ENCODE measurements at regions not wholly inside any gene's neighbourhood (a gene's known extent, or its start where the extent isn't known, plus 50 kb on each side); places are given as distances from the start of the nearest gene placed in this dataset.

DNA sequence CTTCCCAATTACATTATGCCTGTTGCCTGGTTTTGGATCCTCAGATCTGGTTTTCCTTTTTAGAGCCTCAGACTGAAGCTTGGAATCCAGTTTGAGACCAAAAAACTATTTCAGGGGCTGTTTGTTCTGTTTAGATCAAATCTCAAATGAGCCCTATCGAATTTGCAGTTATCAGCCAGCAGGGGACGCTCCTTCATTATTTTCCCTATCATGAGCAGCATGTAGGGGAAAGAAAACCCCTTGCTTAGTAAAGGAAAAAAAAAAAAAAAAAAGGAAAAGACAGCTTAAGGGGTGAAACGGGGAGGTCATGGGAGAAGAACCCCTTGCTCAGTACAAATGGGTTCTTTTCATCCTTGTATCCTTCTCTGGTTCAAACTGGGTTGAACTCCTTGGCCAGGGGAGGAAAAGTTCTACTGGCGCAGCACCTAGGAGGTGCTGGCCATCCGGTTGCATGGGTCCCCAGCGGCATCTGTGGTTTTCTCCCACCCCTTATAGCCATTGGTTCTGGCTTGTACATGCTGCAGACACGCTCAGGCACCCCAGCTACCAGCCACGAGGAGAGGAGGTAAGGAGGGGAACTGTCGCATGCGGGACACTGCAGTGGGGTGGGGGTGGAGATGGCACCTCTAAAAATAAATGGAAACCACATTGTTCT, 1375.1 kb upstream of the ALCAM start:
- H3K9me3 ChIP-seq = no peaks in the 10 kb centered on the region
- DNase-seq = no peak
- H3K27ac ChIP-seq = no peak overlapping the region
- no peak for TF ChIP-seq POLR2A (IDR thresholded peaks at IDR 0.05)
- TF ChIP-seq, protein P1, sequence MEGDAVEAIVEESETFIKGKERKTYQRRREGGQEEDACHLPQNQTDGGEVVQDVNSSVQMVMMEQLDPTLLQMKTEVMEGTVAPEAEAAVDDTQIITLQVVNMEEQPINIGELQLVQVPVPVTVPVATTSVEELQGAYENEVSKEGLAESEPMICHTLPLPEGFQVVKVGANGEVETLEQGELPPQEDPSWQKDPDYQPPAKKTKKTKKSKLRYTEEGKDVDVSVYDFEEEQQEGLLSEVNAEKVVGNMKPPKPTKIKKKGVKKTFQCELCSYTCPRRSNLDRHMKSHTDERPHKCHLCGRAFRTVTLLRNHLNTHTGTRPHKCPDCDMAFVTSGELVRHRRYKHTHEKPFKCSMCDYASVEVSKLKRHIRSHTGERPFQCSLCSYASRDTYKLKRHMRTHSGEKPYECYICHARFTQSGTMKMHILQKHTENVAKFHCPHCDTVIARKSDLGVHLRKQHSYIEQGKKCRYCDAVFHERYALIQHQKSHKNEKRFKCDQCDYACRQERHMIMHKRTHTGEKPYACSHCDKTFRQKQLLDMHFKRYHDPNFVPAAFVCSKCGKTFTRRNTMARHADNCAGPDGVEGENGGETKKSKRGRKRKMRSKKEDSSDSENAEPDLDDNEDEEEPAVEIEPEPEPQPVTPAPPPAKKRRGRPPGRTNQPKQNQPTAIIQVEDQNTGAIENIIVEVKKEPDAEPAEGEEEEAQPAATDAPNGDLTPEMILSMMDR (IDR thresholded peaks at IDR 0.05) = no peak
- H3K4me1 ChIP-seq = no peaks in the 10 kb centered on the region
- H3K4me3 ChIP-seq = no peak overlapping the region
- no peaks in the 10 kb centered on the region for H3K36me3 ChIP-seq
- no peaks in the 10 kb centered on the region for H3K27me3 ChIP-seq
- intact Hi-C loops (cut with DNase I; ENCODE audit: low total_unique reads) = no loop called here

GRCh38 chr3:103992469-103992868, 1374.2 kb upstream of the ALCAM start:
- Histone ChIP-seq H3K9me3 (no peaks in the 10 kb centered on the region), H3K4me3 (no peak overlapping the region), H3K36me3 (no peaks in the 10 kb centered on the region), H3K4me1 (no peaks in the 10 kb centered on the region), H3K27me3 (no peaks in the 10 kb centered on the region), H3K27ac (no peak overlapping the region)
- TF ChIP-seq POLR2A (IDR thresholded peaks at IDR 0.05) = no peak
- TF ChIP-seq, protein P1 (IDR thresholded peaks at IDR 0.05) = no peak
- no peak for DNase-seq
- intact Hi-C loops (cut with DNase I; ENCODE audit: low total_unique reads) = no loop called here

DNA sequence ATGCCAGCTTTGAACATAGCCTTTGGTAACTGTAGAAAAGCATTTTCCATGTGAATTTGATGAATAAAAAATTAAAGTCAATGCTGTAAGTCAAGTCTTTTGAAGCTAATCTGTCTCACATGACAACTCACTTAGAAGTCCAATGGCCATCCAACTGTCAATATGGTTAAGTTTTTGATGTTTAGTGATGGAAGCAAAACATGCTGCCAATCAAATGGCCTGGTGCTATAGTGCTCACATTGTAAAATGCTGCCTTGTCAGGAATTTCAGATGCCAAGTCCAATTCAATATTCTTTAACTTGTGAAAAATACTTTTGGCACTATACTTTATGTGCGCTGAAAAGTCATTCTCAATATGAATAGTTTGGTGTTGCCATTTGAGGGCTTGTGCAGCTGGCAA, 1361.8 kb upstream of the ALCAM start:
- no peaks in the 10 kb centered on the region for H3K27me3 ChIP-seq
- H3K9me3 ChIP-seq = no peaks in the 10 kb centered on the region
- TF ChIP-seq, protein P1 (IDR thresholded peaks at IDR 0.05) = no peak
- TF ChIP-seq POLR2A (IDR thresholded peaks at IDR 0.05) = no peak
- DNase-seq = no peak
- no peaks in the 10 kb centered on the region for H3K36me3 ChIP-seq
- intact Hi-C loops (cut with DNase I; ENCODE audit: low total_unique reads) = no loop called here
- H3K27ac ChIP-seq = no peak overlapping the region
- H3K4me1 ChIP-seq = no peaks in the 10 kb centered on the region
- no peak overlapping the region for H3K4me3 ChIP-seq

DNA sequence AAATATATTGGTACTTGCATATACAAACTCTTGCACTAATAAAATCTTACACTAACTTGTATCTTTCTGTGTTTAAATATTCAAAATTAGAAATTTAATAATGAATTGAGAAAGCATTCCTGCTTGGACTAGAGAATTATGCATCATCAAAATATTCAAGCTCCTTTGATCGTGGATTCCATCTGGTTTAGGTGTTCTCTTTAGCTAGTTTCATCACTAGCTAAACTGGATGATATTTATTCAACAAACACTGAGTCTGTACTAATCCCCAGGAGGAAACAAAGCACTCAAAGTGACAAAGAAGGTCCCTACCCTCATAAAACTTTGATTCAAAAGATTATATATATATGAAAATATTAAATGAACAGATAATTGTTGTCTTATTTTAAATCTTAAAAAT, 1360.9 kb upstream of the ALCAM start:
- Histone ChIP-seq H3K4me3 (no peak overlapping the region), H3K36me3 (no peaks in the 10 kb centered on the region), H3K9me3 (no peaks in the 10 kb centered on the region), H3K4me1 (no peaks in the 10 kb centered on the region), H3K27ac (no peak overlapping the region), H3K27me3 (no peaks in the 10 kb centered on the region)
- intact Hi-C loops (cut with DNase I; ENCODE audit: low total_unique reads) = no loop called here
- no peak for DNase-seq
- TF ChIP-seq, protein P1 (IDR thresholded peaks at IDR 0.05) = no peak
- no peak for TF ChIP-seq POLR2A (IDR thresholded peaks at IDR 0.05)

DNA sequence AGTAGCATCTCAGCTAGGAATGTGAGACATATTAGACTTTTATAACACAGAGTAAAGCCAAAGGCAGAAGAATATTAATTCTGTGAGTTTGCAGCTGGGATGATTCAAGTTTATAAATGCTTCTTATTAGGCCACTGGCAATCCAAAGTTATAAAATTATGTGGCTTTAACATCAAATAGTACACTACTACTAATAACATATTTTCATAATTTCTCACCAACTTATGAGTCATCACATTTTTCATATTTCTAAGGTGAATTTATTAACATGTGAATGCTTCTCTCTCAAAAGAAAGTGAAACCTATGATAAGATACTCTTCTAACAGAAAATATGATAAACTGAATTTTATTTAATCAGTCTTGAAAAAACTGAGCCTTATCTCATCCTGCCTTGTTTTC, 1348.2 kb upstream of the ALCAM start:
- intact Hi-C loops (cut with DNase I; ENCODE audit: low total_unique reads) = no loop called here
- no peak for DNase-seq

More for the DNA sequence above, 1348.2 kb upstream of the ALCAM start:
- H3K36me3 ChIP-seq = no peaks in the 10 kb centered on the region
- H3K27me3 ChIP-seq = no peaks in the 10 kb centered on the region
- no peak for TF ChIP-seq POLR2A (IDR thresholded peaks at IDR 0.05)
- TF ChIP-seq, protein P1 (IDR thresholded peaks at IDR 0.05) = no peak
- no peak overlapping the region for H3K4me3 ChIP-seq
- no peaks in the 10 kb centered on the region for H3K4me1 ChIP-seq
- H3K9me3 ChIP-seq = no peaks in the 10 kb centered on the region
- no peak overlapping the region for H3K27ac ChIP-seq
